ENCODE measurements at regions not wholly inside any gene's neighbourhood (a gene's known extent, or its start where the extent isn't known, plus 50 kb on each side); places are given as distances from the start of the nearest gene placed in this dataset.

- TF ChIP-seq, protein P1, sequence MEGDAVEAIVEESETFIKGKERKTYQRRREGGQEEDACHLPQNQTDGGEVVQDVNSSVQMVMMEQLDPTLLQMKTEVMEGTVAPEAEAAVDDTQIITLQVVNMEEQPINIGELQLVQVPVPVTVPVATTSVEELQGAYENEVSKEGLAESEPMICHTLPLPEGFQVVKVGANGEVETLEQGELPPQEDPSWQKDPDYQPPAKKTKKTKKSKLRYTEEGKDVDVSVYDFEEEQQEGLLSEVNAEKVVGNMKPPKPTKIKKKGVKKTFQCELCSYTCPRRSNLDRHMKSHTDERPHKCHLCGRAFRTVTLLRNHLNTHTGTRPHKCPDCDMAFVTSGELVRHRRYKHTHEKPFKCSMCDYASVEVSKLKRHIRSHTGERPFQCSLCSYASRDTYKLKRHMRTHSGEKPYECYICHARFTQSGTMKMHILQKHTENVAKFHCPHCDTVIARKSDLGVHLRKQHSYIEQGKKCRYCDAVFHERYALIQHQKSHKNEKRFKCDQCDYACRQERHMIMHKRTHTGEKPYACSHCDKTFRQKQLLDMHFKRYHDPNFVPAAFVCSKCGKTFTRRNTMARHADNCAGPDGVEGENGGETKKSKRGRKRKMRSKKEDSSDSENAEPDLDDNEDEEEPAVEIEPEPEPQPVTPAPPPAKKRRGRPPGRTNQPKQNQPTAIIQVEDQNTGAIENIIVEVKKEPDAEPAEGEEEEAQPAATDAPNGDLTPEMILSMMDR (IDR thresholded peaks at IDR 0.05), result no peak
- TF ChIP-seq POLR2A (IDR thresholded peaks at IDR 0.05), result no peak
Measured at GRCh38 chr1:34433099-34433498, 256.4 kb downstream of the C1orf94 start.

Data from right lobe of liver (tissue), 4 donors.